ENCODE measurements at regions not wholly inside any gene's neighbourhood (a gene's known extent, or its start where the extent isn't known, plus 50 kb on each side); places are given as distances from the start of the nearest gene placed in this dataset.

DNA sequence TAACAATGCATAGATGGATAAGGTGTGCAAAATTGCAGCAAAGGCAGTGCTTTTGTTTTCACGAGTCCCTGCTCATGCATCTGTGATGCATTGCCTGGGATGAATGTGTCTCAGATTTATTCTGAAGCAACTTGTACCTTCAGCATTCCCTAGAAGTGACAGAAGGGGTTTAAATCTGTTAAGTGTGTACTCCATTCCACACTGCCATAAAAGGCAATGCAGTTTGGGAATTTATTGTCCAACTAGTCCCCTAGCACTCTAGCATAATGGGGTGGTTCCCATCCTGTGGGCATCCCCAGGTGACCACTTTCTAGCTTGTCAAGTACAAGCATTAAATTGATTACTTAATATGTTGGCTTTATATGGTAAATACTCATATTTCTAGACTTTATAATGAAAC, 306.5 kb upstream of the CBLB start:
- DNase-seq = no peak

DNA sequence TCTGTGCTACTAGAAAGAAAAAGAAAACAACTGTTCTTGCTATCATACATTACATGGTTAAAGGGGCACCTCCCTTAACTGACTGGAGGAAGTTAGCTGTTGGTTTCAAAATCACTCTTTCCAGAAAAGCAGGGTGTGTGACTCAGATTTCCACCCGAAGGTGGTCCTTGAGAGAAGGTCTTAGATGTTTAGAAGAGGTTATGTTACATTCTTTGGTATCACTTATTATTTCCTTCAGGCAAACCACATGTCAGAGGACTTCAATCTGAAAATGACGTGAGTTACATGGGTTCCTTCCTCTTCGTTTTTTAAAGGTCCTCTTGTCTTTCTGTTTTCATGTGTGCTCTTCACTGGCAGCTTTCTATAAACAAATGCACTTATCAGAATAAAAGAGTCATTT, 307.9 kb upstream of the CBLB start:
- DNase-seq = no peak

DNA sequence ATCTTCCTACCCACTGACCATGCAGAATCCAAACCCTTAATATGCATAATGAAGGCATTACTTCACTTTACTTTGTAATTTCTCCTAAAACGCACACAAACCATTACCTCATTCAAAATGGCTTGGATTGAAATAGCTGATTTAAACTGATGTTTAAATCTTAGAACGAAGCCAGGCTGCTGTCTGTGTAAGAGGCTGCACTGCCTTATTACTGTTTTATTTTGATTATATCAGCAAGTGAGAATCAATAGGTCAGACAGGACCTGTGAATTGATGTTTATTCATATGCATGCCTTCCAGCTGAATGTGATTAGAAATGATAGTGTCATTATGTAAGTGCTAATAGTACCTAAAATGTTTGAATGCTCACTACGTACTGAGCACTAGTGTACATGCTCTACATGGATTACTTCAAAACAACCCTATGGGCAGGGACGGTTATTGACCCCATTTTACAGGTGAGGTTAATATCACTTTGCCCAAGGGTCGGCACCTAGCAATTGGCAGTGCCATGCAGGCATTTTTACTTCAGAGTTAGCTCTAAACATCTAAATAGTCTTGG, 314.2 kb upstream of the CBLB start:
- no peak for DNase-seq

DNA sequence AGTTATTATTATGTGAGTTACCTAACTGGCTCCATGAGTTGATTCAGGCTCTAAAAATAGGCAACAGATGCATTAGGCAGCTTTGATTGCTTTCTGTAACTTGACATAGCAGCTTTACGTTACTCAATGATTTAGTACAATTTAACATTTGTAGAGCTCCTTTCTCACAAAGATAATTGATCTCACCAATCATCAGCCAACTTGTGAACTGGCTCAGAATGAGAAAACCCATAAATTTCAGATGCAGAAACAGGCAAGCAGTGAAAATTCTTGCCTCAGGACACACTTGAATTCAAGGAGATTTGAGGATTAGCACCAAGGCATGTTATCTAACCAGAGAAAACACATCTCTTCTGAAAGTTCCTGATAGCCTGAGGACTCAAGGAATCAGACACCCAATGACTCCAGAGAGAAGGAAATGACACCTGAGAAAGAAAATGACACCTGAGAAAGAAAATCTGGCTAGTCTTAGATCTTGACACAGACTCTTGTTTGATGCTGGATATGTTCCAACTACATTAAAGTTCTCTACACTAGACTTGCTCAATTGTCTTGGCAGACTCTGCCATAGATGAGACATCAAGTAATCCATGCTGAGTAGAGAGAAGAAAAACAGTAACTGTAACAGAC, 315.1 kb upstream of the CBLB start:
- no peak for DNase-seq

DNA sequence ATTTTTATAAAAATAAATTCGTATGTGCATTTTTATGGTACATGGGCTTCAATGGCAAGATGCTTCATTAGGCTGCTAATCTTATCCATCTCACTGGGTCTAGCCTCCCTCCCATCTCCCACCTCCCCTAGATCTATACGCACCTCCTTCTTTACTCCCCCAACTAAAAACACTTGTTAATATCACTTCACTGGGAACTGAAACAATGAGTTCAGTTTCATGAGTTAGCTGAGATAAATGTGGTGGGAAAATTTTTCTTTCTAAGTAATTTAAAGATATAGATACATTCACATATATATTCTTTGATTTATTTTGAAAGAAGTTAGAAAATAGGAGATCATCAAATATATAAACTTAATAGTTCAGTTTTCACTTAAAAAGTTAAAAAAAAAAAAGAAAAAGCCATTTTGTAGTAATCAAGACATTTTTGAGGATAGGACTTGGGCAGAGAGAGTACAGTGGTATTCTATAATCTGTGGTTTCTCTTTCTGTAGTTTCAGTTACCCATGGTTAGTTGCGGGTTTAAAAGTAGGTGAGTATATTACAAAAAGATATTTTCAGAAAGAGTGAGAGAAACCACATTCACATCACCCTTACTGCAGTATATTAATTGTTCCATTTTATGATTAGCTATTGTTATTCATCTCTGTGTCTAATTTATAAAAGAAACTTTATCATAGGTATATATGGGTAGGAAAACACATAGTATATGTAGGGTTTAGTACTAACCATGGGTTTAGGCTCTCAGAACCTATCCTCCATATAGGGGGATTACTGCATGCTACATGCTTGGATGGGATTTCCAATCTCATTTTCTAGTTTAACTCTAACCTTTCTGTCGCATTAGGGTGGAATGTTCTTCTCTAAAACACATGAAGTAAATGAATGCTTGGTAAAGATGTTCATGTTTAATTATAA, 316.0 kb upstream of the CBLB start:
- DNase-seq = no peak

DNA sequence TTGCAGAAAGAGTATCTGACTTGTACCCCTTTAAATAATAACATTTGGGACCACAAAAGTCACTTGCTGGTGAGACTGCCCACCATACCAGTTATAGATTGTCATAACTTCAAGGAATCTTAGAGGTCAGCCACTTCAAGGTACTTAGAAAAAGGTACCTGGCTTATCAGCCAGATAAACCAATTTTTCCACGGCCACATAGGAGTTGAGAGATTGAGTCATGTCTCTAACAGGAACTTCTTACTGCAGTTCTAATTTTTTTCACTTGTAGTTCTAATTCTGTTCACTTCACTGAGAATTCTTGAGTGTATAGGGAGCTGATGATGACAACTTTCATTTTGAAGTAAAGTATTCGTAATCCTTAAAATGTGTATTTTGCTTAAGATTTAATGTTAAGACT, 317.1 kb upstream of the CBLB start:
- no peak for DNase-seq

DNA sequence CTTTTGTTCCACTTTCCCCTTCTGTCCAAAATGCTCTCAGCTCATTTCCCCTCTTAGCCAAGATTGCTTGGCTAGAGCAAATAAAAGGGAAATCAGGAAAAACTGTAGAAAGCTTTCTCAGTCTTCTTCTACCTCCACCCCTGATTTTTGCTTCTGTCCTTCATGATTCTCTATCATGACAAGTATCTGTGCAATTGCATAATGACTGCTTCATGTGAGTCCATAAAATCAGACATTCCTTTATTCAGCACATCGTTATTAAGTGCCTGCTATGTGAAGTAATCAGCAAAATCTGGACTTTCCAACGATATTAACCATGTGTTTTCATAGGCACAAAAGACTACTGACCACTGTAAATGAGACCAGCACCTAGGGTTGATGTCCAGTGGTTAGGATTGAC, 321.5 kb upstream of the CBLB start:
- no peak for DNase-seq

DNA sequence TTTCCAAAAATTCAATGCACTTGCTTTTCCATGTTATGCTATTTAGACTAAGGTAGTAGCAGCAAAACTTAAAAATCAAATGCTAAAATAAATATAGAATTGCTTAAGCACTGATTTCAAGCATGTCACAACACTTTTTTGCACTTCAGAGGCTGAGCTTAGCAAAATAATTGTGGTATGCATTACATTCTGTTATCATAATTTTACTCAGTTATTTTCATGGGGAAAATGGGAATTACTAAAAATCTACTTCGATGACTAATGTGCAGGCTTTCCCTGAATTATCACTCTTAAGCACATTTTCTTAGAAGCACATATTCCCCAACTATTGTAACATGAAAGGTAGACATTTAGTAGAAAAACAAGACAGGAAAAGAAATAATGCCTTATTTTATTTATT, 322.4 kb upstream of the CBLB start:
- DNase-seq = no peak

DNA sequence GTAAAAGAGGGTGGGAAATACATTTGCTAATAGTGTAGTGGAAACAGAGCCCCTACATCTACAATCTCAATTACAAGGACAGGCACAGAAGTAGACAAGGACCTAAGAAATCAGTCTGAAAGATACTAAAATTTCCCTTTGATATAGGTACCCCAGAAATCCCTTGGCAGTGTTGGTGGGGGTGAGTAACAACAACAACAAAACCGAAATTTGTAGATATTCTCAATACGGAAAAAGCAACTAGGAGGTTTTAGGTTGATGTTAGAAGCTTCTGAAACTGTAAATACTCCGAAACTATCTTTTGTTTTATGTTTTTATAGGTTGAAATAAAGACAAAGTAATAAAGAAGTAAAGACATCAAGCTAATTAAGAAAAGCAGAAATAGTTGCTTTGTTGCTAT, 323.1 kb upstream of the CBLB start:
- no peak for DNase-seq

DNA sequence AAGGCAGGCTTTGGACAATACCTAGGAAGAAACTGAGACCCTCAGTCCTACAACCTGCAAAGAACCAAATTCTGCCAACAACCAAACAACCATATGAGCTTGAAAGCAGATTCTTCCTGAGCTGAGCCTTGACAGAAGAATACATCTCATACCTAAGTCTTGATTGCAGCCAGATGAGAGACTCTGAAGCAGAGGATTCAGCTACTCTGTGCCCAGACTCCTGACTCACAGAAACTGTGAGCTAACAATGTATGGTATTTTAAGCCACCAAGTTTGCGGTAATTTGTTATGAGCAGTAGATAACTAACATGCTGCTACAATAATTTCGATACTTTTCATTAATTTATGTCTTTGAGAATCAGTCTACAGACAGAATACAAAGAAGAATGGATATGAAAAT, 325.1 kb upstream of the CBLB start:
- no peak for DNase-seq

DNA sequence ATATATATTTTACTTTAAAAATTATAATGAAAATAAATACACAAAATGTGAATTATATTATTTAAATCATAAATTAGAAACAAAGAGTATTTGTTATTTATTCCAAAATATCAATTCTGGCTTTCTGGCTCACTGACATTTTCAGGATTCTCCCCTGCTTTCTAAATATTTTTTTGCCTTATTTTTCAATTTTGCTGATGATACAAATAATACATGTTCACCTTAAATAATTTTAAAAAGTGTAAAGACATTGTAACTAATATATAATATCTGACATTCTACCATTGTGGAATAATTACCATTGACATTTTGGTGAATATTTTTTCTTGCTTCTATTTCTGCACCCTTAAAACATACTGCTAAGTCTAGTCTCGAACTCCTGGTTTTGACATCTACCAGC, 325.9 kb upstream of the CBLB start:
- DNase-seq = no peak

DNA sequence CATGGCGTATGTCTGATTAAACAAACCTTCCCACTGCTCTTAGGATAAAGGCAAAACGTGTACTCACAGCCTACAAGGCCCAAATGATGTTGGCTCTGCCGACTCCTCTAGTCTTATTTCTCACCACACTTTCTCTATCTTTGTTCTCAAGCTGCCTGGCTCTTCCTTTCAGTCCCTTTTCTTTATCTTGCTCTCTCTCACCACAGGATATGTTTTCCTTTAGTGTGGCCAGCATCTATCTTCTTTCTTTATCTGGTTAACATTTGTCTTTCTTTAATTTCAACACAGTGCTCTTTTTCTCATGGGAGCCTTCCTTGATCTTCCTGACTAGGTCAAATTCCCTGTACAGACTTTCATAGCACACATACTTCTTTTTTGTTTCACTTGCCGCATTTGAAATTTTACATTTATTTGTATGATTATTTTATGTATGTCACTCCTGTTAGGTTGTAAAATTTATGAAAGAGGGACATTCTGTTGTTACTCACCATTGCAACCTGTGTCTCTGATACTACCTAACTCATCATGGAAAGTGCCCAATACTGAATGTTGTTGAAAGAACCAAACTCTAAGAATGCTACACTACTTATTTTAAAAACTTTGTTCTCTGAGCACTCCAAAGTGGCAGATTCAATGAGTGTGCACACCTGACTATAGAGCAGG, 328.9 kb upstream of the CBLB start:
- DNase-seq = no peak

DNA sequence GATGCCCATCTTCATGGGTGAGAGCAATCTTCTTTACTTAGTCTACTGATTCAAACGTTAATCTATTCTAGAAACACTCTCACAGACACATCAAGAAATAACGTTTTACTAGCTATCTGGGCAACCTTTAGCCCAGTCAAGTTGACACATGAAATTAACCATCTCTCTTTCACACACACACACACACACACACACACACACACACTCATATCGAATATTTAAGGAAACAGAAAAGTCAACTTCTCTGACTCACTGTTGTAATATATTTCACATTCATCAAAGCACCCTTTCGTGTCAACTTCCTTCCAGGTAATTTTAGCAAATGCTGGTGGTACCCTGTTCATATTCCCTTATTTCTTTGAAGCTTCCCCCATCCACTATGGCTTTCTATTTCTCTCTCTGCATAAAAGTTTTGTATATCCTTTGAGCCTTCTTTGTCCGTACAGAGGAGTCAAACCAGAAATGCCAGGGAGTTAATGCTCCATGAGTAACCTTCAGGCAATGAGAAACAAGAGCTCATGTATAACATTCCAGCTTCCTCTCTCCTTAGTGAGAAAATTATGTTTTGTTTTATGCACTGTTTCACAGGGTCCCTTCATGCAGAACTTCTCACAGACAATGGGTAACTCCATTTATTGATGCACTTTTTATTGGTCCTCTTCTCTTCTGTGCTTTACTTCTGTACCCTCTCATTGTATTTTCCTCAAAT, 335.5 kb upstream of the CBLB start:
- DNase-seq = peak; percentile 55

DNA sequence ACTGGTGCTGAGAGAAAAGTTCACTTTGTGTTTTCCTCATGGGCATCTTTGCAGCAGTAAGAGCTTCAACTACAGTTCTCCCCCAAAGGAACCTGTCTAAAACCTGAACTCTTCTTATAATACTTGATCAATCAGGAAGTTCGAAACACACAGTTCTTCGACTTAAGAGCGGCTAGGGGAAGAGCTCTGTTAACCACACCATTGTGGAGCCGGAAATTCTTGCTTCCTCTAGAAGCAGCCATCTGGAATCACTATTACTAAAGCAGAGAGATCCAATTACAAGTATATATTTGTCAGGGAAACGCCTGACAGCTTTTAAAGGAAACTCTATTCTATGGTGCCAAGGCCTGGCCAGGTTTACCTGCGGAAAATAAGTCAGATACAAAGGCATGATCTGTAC, 337.3 kb upstream of the CBLB start:
- peak; percentile 77 for DNase-seq

DNA sequence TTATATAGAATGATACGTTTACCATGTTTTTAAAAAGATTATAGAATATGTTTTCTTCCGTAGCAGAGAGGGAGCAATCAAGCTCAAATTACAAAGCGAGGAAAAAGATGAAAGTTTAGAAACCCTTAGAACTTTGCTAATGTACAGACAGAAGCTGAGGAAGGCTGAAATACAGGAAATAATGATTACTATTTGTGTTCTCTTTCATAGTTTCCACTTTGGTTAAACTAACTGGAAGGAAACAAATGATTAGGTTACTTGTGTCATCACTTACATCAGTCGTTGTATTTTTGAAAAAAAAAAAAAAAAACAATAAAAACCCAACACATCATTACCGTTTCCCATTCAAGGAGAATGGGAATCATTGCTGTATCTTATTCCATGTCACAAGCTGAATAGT, 337.8 kb upstream of the CBLB start:
- no peak for DNase-seq

DNA sequence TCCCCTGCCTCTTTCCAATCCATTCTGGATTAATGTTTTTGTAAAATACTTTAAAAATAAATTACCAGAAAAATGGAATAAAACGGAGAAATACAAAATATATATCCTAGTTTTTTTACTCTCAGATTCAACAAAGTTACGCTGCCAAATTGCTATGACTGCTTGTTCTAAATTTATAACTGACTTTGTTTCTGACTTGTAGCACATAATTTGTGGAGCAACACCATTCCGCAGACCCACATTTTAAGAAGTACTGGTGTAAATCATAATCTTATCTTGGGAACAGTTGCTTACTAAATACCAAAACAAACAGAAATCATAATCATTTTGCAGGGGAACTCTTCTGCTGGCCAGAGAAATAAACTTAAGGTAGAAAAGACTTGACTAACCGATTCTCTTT, 339.4 kb upstream of the CBLB start:
- DNase-seq = no peak

DNA sequence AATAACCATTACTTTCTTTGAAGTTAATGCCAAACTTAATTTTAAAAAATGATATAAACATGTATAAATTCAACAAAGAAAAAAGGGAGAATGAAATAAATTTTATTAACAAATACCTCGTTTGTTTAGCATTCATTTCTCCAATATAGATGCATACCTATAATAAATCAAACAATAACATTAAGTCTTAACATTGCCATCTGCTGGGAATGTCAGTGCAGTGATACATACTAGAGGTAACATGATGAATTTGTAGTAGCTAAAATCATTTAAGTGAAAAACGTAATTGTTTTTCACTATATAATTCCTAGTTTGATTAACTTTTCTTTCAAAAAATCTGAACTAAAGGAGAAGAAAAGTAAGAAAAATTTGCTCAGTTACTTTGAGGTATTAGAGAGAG, 340.2 kb upstream of the CBLB start:
- DNase-seq = no peak

DNA sequence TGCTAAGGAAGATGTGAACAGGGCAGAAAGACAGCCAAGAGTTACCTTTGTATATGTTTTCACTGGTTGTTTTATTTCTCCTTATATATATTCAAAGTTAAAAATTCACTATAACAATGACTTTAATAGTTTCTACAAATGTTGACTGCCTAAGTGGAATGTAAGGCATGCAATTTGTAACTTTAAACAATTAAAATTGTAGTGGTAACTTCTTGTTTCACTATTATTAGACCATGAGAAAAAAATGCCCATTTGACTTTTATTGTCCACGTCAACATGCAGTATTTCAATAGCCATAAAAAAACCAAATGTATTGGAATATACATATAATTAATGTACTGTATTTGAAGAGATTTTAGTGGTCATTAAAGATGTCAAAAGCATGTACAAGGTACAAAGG, 340.7 kb upstream of the CBLB start:
- no peak for DNase-seq

DNA sequence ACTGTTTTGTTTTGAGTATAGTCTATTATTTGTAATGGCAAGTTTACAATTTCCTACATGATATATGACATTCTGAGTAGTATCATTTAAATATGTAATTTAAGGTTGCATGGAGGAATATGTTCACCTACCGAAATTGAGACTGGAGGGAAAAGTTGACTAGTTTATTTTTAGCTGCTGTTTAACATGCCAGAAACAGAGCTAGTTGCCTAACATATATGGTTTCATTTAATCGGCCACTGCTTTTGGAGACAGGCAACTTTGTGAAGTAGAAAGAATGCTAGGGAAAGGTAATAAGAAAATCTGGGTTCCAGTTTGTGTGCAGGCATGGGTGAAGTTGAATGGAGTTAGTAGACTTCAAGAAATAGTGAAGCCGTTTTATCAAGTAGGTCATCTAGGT, 342.1 kb upstream of the CBLB start:
- DNase-seq = no peak

DNA sequence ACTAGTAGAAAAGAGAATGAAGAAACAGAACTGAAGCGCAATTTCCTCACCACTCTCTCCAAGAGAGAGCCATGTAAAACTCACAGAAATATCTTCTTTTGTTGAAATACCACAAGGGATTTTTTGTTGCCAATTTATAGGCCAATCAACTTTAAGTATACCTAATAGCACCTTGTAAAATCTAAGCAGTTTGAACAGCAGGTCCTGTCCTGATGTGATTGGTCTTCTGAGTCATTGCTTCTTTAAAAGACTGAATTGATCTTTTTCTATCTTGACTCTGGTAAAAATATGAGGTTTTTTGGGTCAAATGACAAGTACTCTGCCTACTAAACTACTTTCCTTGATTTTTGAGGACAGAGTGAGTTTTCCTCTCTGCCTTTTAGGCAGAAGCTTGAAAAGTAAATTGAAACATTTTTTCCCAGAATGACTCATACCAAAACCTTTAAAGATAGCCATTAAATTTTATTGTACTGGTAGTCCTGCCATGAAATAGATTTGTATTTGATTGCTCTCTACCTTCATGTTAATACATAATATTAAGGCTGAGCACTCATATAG, 343.9 kb upstream of the CBLB start:
- DNase-seq = no peak

DNA sequence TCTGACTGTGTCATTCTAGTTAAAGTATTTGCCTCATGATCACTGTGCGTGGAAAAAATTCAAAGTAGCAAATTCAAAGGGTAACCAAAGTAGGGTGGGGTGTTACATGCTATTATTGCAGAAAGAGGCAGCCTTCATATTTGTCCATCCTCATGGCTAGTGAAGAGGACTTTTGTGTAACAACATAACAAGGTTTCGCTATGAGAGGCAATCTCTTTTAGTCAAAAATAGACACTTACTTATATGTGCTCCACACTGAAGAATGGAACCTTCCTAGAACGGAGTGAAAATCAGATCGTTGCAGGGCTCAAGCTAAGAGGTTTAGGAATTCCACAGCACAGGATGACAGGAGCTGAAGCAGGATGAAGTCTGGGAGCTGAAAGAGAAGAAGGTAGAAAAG, 345.1 kb upstream of the CBLB start:
- no peak for DNase-seq

DNA sequence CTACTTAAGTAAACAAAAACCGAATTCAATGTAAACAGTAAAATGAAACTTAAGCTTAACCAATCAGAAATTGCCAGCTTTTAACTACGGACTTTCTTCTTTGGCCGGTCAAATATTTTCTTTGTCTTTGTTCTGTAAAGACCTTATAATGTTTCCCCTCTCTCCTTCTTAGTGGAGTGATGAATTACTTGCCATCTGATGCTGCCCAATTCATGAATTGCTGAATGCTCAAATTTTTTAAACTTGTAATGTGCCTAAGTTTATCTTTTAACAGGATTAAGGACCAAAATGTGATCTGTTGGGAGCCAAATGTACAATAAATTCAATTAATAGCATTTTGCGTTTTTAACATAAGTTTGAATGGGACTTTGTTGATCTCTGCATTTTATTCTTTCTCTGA, 345.8 kb upstream of the CBLB start:
- DNase-seq = no peak

All from left kidney (tissue), 1 donor.